ENCODE measurements at regions not wholly inside any gene's neighbourhood (a gene's known extent, or its start where the extent isn't known, plus 50 kb on each side); places are given as distances from the start of the nearest gene placed in this dataset.

DNA sequence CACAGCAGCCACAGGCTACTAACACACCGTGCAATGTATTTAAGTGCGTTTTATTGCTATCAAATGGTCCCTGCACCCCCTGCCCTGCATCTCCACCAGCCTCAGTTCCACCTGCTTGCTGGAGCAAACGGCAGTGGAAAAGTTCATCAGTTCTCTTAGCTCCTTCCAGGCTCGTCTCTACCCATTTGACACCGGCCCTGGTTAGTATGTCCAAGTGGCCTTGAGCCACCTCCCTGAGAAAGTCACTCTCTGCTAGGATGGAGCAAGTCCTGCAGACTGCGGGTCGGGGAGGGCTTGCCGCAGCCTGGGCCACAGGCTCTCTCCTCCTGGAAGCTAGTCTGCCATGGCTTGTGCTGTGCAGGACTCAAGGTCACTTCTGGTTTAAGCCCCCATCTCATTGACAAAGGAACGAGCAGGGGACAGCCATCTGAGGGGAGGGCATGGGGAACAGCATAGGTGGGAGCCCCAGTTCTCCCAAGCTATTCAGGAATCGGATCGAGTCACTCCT, 74.9 kb downstream of the RHOB start:
- no peak for TF ChIP-seq CTCF (IDR thresholded peaks at IDR 0.05; ENCODE audit: low read length, missing control alignments)
- no peak for DNase-seq (ENCODE audit: low read depth)
- no peak overlapping the region for H3K4me3 ChIP-seq (replicated peaks; ENCODE audit: low read depth, low read length)

- H3K4me3 ChIP-seq (replicated peaks; ENCODE audit: low read depth, low read length) = no peak overlapping the region
- DNase-seq (ENCODE audit: low read depth) = no peak
- no peak for TF ChIP-seq CTCF (IDR thresholded peaks at IDR 0.05; ENCODE audit: low read length, missing control alignments)
Measured at GRCh38 chr2:20523073-20523798, 76.4 kb downstream of the RHOB start.

DNA sequence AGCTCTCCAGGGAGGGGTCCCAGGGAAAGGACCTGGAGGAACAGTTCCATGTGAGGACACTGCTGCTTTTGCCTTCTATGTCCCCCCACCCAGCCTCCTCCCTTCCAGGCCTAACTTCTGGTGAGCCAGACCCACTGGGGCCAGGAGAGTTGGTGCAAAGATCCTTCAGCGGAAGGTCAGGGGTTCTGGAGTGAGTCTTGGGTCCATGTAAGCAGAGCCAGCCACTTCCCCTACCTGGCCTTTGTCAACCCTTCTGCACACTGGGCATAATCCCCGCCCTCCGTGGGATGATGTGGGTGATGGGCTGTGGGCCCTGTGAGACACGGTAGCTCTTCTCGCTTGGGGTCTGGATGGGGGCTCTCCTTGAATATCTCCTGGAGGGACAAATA, 76.9 kb downstream of the RHOB start:
- H3K4me3 ChIP-seq (replicated peaks; ENCODE audit: low read depth, low read length) = no peak overlapping the region
- no peak for TF ChIP-seq CTCF (IDR thresholded peaks at IDR 0.05; ENCODE audit: low read length, missing control alignments)
- no peak for DNase-seq (ENCODE audit: low read depth)

DNA sequence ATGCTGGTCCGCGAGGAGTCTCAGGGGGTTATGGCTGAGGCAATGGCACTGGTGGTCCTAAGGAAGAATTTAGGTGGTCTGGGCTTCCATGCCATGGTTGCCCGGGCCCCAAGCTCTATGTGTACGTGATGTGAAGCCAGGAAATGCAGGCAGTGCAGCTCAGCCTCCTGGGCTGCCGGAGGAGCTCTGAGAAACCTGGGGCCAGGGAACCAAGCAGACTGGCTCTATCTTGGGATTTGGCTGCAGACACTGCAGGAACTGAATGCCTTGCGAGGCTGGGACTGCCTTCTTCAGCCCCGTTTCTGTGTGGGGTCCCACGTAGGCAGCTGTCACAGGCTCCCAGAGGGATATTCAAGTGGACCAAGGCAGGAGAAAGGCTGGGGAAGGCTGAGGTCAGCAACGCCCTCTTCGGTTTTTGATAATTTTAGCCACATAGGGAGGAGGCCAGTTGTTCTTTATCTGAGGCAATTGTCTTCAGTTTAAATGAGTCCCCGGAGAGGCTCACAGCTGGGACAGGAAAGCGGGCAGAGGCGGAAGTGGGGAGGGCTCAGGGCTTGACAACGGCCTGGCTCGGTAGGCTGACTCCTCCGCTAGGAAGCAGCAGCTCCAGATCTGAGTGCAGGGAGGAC, 77.7 kb downstream of the RHOB start:
- H3K4me3 ChIP-seq (replicated peaks; ENCODE audit: low read depth, low read length) = no peak overlapping the region
- DNase-seq (ENCODE audit: low read depth) = peak; percentile 51
- TF ChIP-seq CTCF (IDR thresholded peaks at IDR 0.05; ENCODE audit: low read length, missing control alignments) = no peak

DNA sequence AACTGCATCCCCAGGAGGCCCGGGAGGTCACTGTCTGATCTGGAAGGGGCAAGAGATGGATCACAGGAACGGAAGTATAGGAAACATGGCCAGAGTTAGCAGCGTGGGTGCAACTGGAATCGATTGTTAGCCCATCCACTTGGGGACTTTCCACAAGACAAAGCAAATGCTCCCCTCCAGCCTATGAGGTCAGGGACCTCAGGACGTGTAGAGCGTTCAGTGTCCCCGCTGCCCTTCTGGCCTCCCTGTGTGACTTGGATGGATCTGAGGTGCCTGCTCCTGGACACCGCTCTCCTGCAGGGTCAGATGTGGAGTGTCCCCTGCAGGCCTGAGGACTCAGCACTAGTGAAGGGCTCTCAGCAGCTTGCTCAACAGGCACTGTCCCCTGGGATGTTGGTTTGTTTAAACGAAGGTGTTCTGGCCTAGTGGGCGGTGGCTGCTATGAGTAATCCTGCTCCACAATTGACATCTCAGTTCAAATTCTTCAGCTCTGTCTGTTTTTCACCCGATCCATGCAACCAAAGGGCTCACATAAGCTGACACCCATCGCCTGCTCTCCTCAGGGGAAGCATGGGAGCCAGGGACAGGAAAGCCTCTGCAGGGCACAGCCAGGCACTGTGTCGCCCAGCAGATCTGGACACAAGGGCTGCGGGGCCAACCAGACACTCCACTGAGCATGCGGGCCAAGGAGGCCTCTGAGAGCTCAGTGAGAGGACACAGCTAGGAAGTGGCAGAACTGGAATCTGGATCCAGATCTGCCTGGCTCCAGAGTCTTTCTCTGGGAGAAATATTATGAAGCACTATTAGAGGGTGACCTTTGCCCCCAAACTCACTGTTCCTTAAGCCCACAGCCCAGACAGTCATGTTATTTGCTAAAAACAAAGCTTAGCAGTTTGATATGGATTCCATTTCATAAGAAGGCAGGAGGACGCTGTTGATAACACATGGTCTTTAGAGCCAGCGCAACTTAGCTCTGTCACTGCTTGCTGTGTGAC, 78.5 kb downstream of the RHOB start:
- H3K4me3 ChIP-seq (replicated peaks; ENCODE audit: low read depth, low read length) = no peak overlapping the region
- TF ChIP-seq CTCF (IDR thresholded peaks at IDR 0.05; ENCODE audit: low read length, missing control alignments) = no peak
- peak; percentile 70 for DNase-seq (ENCODE audit: low read depth)

- no peak for TF ChIP-seq CTCF (IDR thresholded peaks at IDR 0.05; ENCODE audit: low read length, missing control alignments)
- no peak for DNase-seq (ENCODE audit: low read depth)
- no peak overlapping the region for H3K4me3 ChIP-seq (replicated peaks; ENCODE audit: low read depth, low read length)
Measured at GRCh38 chr2:20526160-20526559, 79.3 kb downstream of the RHOB start.
